Left cardiac atrium (tissue), 4 donors: ENCODE measurements at regions not wholly inside any gene's neighbourhood (a gene's known extent, or its start where the extent isn't known, plus 50 kb on each side); places are given as distances from the start of the nearest gene placed in this dataset.

Source experiments
- ATAC-seq, 2 donors: fragments of 200-7000 bp; cut with Tn5 transposase; one replicate each; pipeline ENCODE4 v1.9.1; 2020; ENCODE audit warnings: mild to moderate bottlenecking in 2 of 2, moderate library complexity in 2 of 2
- DNase-seq: peaks from one replicate; pipeline ENCODE4 v3.0.0-alpha.2; 2020
- intact Hi-C, 2 donors: fragments of 100-400 bp; cut with DNase I; formaldehyde crosslinking; loops; one replicate each; pipeline versions ENCODE4 v1.14.1 to v1.15.1; 2022 to 2023
- donor health status: DM: no; HTN: yes; CAD: no.
- donor health status: DM: no; HTN: yes; CAD: no; lungs with severe emphysema.
- donor health status: DM: yes; HTN: yes; CAD: no.
- donor health status: Dilated cardiomyopathy.

- intact Hi-C loops: no loop called here
- DNase-seq: peak; percentile 49
- peak; percentile 88 to 94 for ATAC-seq
These were observed 368.3 kb upstream of the DCBLD2 start for GRCh38 chr3:99269606-99270351.

- DNase-seq (no peak), ATAC-seq (no peak)
- intact Hi-C loops: no loop called here
These were observed 355.3 kb upstream of the DCBLD2 start for GRCh38 chr3:99256788-99257187.

- ATAC-seq: no peak
- no peak for DNase-seq
- intact Hi-C loops: no loop called here
These were observed 352.5 kb upstream of the DCBLD2 start for GRCh38 chr3:99253963-99254355.

GRCh38 chr3:99250821-99251355 lies 349.4 kb upstream of the DCBLD2 start:
- ATAC-seq (peak; percentile 41 to 59), DNase-seq (peak; percentile 28)
- intact Hi-C loops: no loop called here

GRCh38 chr3:99250272-99250671 lies 348.8 kb upstream of the DCBLD2 start:
- ATAC-seq: no peak
- no peak for DNase-seq
- intact Hi-C loops: no loop called here

- DNase-seq (no peak), ATAC-seq (no peak)
- intact Hi-C loops: no loop called here
These were observed 348.1 kb upstream of the DCBLD2 start for GRCh38 chr3:99249627-99250026.

- ATAC-seq: peak in 1 of 2 donors; percentile 32
These were observed 347.4 kb upstream of the DCBLD2 start for GRCh38 chr3:99248913-99249312.

GRCh38 chr3:99248130-99248529 lies 346.6 kb upstream of the DCBLD2 start:
- no peak for ATAC-seq
- DNase-seq: no peak
- intact Hi-C loops: no loop called here

More at GRCh38 chr3:99248913-99249312, 347.4 kb upstream of the DCBLD2 start:
- intact Hi-C loops: no loop called here
- DNase-seq: no peak

GRCh38 chr3:99246010-99246654 lies 344.6 kb upstream of the DCBLD2 start:
- DNase-seq: no peak
- intact Hi-C loops: no loop called here
- ATAC-seq: no peak

GRCh38 chr3:99242271-99242670 lies 340.8 kb upstream of the DCBLD2 start:
- no peak for DNase-seq
- no peak for ATAC-seq
- intact Hi-C loops: no loop called here

GRCh38 chr3:99240700-99241099 lies 339.2 kb upstream of the DCBLD2 start:
- DNase-seq (no peak), ATAC-seq (peak; percentile 23 to 50)
- intact Hi-C loops: no loop called here

- ATAC-seq: no peak
- intact Hi-C loops: no loop called here
- DNase-seq: no peak
These were observed 335.1 kb upstream of the DCBLD2 start for GRCh38 chr3:99236576-99236975.

- intact Hi-C loops: no loop called here
- ATAC-seq (no peak), DNase-seq (no peak)
These were observed 331.2 kb upstream of the DCBLD2 start for GRCh38 chr3:99232696-99233095.

- no peak for DNase-seq
- ATAC-seq: no peak
- intact Hi-C loops: no loop called here
These were observed 317.0 kb upstream of the DCBLD2 start for GRCh38 chr3:99218468-99218867.

GRCh38 chr3:99212969-99213368 lies 311.5 kb upstream of the DCBLD2 start:
- DNase-seq: no peak
- no peak for ATAC-seq
- intact Hi-C loops: no loop called here

GRCh38 chr3:99211309-99211708 lies 309.8 kb upstream of the DCBLD2 start:
- ATAC-seq (no peak), DNase-seq (no peak)
- intact Hi-C loops: no loop called here

GRCh38 chr3:99199021-99199420 lies 297.5 kb upstream of the DCBLD2 start:
- DNase-seq (no peak), ATAC-seq (no peak)
- intact Hi-C loops: no loop called here

GRCh38 chr3:99191186-99191585 lies 289.7 kb upstream of the DCBLD2 start:
- no peak for DNase-seq
- intact Hi-C loops: no loop called here

GRCh38 chr3:99188936-99189335 lies 287.4 kb upstream of the DCBLD2 start:
- intact Hi-C loops: no loop called here
- no peak for DNase-seq
- ATAC-seq: no peak

More at GRCh38 chr3:99191186-99191585, 289.7 kb upstream of the DCBLD2 start:
- ATAC-seq: no peak

GRCh38 chr3:99186016-99186415 lies 284.5 kb upstream of the DCBLD2 start:
- DNase-seq (no peak), ATAC-seq (no peak)
- intact Hi-C loops: no loop called here
